ENCODE measurements at regions not wholly inside any gene's neighbourhood (a gene's known extent, or its start where the extent isn't known, plus 50 kb on each side); places are given as distances from the start of the nearest gene placed in this dataset.

GRCh38 chr1:213394837-213395236 is 343.8 kb downstream of the RPS6KC1 start:
- no peaks in the 10 kb centered on the region for H3K4me1 ChIP-seq
- H3K36me3 ChIP-seq: no peaks in the 10 kb centered on the region
- WGBS, 2 donors: 80 to 87% methylated on average over 4 to 5 of the region's 5 CpGs

GRCh38 chr1:213397638-213398037 is 346.6 kb downstream of the RPS6KC1 start:
- Histone ChIP-seq H3K4me1 (no peaks in the 10 kb centered on the region), H3K27me3 (no peaks in the 10 kb centered on the region), H3K27ac (no peak overlapping the region), H3K4me3 (no peak overlapping the region), H3K36me3 (no peaks in the 10 kb centered on the region), H3K9me3 (no peaks in the 10 kb centered on the region)
- TF ChIP-seq CTCF (IDR thresholded peaks at IDR 0.05) (no peak), POLR2AphosphoS5 (IDR thresholded peaks at IDR 0.05) (no peak), POLR2A (IDR thresholded peaks at IDR 0.05) (no peak), EP300 (IDR thresholded peaks at IDR 0.05) (no peak)
- no peak for DNase-seq
- ATAC-seq (ENCODE audit: low FRiP score in 2 of 2): no peak
- 90 to 92% methylated on average over 7 of the region's 7 CpGs for WGBS, 2 donors

More at GRCh38 chr1:213394837-213395236, 343.8 kb downstream of the RPS6KC1 start:
- H3K4me3 ChIP-seq: no peak overlapping the region
- DNase-seq (no peak), ATAC-seq (ENCODE audit: low FRiP score in 2 of 2) (no peak)
- no peaks in the 10 kb centered on the region for H3K27me3 ChIP-seq
- TF ChIP-seq POLR2AphosphoS5 (IDR thresholded peaks at IDR 0.05) (no peak), EP300 (IDR thresholded peaks at IDR 0.05) (no peak), CTCF (IDR thresholded peaks at IDR 0.05) (no peak)
- H3K9me3 ChIP-seq: no peaks in the 10 kb centered on the region
- no peak overlapping the region for H3K27ac ChIP-seq

- no peak overlapping the region for H3K27ac ChIP-seq
- H3K4me3 ChIP-seq: no peak overlapping the region
- H3K4me1 ChIP-seq: no peaks in the 10 kb centered on the region
- no peaks in the 10 kb centered on the region for H3K36me3 ChIP-seq
- no peaks in the 10 kb centered on the region for H3K9me3 ChIP-seq
- no peak for ATAC-seq (ENCODE audit: low FRiP score in 2 of 2)
- 61 to 72% methylated on average over 5 to 10 of the region's 10 CpGs for WGBS, 2 donors
- no peak for DNase-seq
- no peak for TF ChIP-seq EP300 (IDR thresholded peaks at IDR 0.05)
- TF ChIP-seq POLR2A (IDR thresholded peaks at IDR 0.05): no peak
- no peak for TF ChIP-seq POLR2AphosphoS5 (IDR thresholded peaks at IDR 0.05)
- TF ChIP-seq CTCF (IDR thresholded peaks at IDR 0.05): no peak
- no peaks in the 10 kb centered on the region for H3K27me3 ChIP-seq
Measured at GRCh38 chr1:213399695-213400094, 348.7 kb downstream of the RPS6KC1 start.

- H3K27me3 ChIP-seq: no peaks in the 10 kb centered on the region
- H3K9me3 ChIP-seq: no peaks in the 10 kb centered on the region
- H3K4me3 ChIP-seq: no peak overlapping the region
- 81 to 85% methylated on average over 5 of the region's 5 CpGs for WGBS, 2 donors
- no peak for DNase-seq
- ATAC-seq (ENCODE audit: low FRiP score in 2 of 2): no peak
- no peaks in the 10 kb centered on the region for H3K36me3 ChIP-seq
- no peak for TF ChIP-seq CTCF (IDR thresholded peaks at IDR 0.05)
- TF ChIP-seq EP300 (IDR thresholded peaks at IDR 0.05): no peak
- no peak for TF ChIP-seq POLR2A (IDR thresholded peaks at IDR 0.05)
- no peak for TF ChIP-seq POLR2AphosphoS5 (IDR thresholded peaks at IDR 0.05)
- H3K27ac ChIP-seq: no peak overlapping the region
- H3K4me1 ChIP-seq: no peaks in the 10 kb centered on the region
Measured at GRCh38 chr1:213409208-213409631, 358.2 kb downstream of the RPS6KC1 start.

GRCh38 chr1:213409971-213410370 is 358.9 kb downstream of the RPS6KC1 start:
- Histone ChIP-seq H3K4me3 (no peak overlapping the region), H3K27ac (no peak overlapping the region), H3K36me3 (no peaks in the 10 kb centered on the region), H3K4me1 (no peaks in the 10 kb centered on the region), H3K27me3 (no peaks in the 10 kb centered on the region), H3K9me3 (no peaks in the 10 kb centered on the region)
- DNase-seq (no peak), ATAC-seq (ENCODE audit: low FRiP score in 2 of 2) (no peak)
- 85 to 89% methylated on average over 2 of the region's 2 CpGs for WGBS, 2 donors
- TF ChIP-seq CTCF (IDR thresholded peaks at IDR 0.05): no peak
- no peak for TF ChIP-seq POLR2AphosphoS5 (IDR thresholded peaks at IDR 0.05)
- no peak for TF ChIP-seq EP300 (IDR thresholded peaks at IDR 0.05)
- TF ChIP-seq POLR2A (IDR thresholded peaks at IDR 0.05): no peak
